ENCODE measurements at regions not wholly inside any gene's neighbourhood (a gene's known extent, or its start where the extent isn't known, plus 50 kb on each side); places are given as distances from the start of the nearest gene placed in this dataset.

DNA sequence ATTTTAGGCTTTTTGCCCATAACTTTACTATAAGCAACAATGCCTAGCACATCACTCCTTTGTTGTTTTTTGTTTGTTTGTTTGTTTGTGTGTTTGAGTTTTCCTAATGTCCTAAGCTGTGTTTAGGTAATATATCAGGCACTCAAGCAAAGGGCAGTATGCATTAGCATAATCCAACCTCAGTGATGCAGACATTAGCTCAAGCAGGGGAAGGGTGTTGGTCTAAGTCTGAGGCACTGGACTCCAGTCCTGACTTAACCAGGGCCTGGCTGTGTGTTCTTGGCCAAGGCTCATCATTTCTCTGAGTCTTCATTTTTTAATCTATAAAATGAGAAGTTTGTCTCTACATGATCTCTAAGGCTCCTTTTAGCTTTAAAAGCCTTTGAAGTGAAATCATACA is 65.9 kb upstream of the RFC3 start:
- Histone ChIP-seq H3K36me3 (ENCODE audit: control insufficient read depth, insufficient read depth, low read length) (no peaks in the 10 kb centered on the region), H3K4me3 (ENCODE audit: insufficient read depth, low read depth, low read length) (no peak overlapping the region), H3K4me1 (ENCODE audit: control insufficient read depth, insufficient read depth, low read length) (no peaks in the 10 kb centered on the region), H3K27ac (ENCODE audit: insufficient read depth, low read depth, low read length, poor library complexity, severe bottlenecking) (no peak overlapping the region), H3K27me3 (ENCODE audit: control insufficient read depth, insufficient read depth, low read length, poor library complexity, severe bottlenecking) (no peaks in the 10 kb centered on the region), H3K9me3 (ENCODE audit: control insufficient read depth, low read length) (no peaks in the 10 kb centered on the region)

DNA sequence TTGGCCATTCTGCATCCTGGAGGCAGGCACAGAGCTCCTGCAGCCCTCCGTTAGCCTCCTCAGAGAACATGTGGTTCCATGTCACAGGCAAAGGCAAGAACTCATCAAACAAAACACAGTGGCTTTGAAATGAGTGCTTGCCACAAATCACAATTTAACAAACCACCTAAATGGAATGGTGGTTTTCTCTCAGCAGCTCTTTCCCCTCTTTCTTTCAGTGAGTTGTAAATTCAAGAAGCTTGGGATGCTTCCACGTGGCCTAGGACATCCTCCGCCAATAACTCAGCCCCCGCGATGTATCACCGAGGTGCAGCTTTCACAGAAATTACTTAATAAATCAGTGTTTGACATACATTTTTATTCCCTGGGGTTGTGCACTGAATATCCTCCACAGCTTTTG is 65.4 kb upstream of the RFC3 start:
- H3K4me1 ChIP-seq (ENCODE audit: control insufficient read depth, insufficient read depth, low read length), result no peaks in the 10 kb centered on the region
- H3K4me3 ChIP-seq (ENCODE audit: insufficient read depth, low read depth, low read length), result no peak overlapping the region
- no peaks in the 10 kb centered on the region for H3K27me3 ChIP-seq (ENCODE audit: control insufficient read depth, insufficient read depth, low read length, poor library complexity, severe bottlenecking)
- H3K27ac ChIP-seq (ENCODE audit: insufficient read depth, low read depth, low read length, poor library complexity, severe bottlenecking), result no peak overlapping the region
- H3K36me3 ChIP-seq (ENCODE audit: control insufficient read depth, insufficient read depth, low read length), result no peaks in the 10 kb centered on the region
- WGBS, 2 experiments, result 92 to 95% methylated on average over 6 of the region's 6 CpGs
- no peaks in the 10 kb centered on the region for H3K9me3 ChIP-seq (ENCODE audit: control insufficient read depth, low read length)

DNA sequence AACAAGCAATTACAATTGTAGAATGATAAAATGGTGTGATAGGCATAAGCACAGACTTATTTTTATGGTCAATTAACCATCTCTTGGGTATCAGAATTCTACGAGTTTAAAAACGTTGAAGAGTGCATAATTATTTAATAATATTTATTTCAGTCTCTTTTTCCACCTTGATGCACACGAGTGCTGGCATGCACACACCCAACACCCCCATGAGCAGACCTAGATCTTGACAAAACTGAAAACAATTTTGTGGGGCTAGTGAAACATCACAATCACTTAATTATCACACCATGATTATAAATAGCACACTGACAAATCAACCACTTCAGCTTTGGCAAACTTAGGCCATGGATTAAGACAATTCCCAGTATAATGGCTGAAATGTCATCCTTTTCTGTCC is 61.0 kb upstream of the RFC3 start:
- WGBS, 2 experiments, result 96 to 100% methylated on average over 3 of the region's 3 CpGs
- Histone ChIP-seq H3K4me1 (ENCODE audit: control insufficient read depth, insufficient read depth, low read length) (peaks cover 6% of the 10 kb centered on the region), H3K4me3 (ENCODE audit: insufficient read depth, low read depth, low read length) (no peak overlapping the region), H3K27me3 (ENCODE audit: control insufficient read depth, insufficient read depth, low read length, poor library complexity, severe bottlenecking) (no peaks in the 10 kb centered on the region), H3K9me3 (ENCODE audit: control insufficient read depth, low read length) (no peaks in the 10 kb centered on the region), H3K27ac (ENCODE audit: insufficient read depth, low read depth, low read length, poor library complexity, severe bottlenecking) (no peak overlapping the region), H3K36me3 (ENCODE audit: control insufficient read depth, insufficient read depth, low read length) (no peaks in the 10 kb centered on the region)

DNA sequence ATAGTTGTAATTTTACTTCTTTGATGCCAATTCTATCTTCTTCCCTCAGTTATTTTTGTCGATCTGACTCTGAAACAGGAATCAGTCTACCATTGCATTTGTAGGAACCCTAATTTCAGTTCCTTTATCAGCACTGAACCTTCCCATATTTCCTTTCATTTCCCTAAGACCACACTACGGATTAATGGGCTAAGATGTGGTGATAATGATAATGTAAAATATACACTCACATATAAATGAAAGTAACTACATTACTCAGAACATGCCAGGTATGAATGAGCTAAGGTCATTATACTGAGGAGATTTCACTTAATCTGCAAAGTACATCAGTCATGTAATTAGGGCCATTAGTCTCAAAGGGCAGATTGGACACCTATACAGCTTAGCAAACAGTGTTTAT is 60.2 kb upstream of the RFC3 start:
- H3K4me1 ChIP-seq (ENCODE audit: control insufficient read depth, insufficient read depth, low read length), result peaks cover 10% of the 10 kb centered on the region
- H3K9me3 ChIP-seq (ENCODE audit: control insufficient read depth, low read length), result no peaks in the 10 kb centered on the region
- 80 to 84% methylated on average over 1 of the region's 2 CpGs for WGBS, 2 experiments
- no peaks in the 10 kb centered on the region for H3K36me3 ChIP-seq (ENCODE audit: control insufficient read depth, insufficient read depth, low read length)
- no peak overlapping the region for H3K4me3 ChIP-seq (ENCODE audit: insufficient read depth, low read depth, low read length)
- no peak overlapping the region for H3K27ac ChIP-seq (ENCODE audit: insufficient read depth, low read depth, low read length, poor library complexity, severe bottlenecking)
- H3K27me3 ChIP-seq (ENCODE audit: control insufficient read depth, insufficient read depth, low read length, poor library complexity, severe bottlenecking), result no peaks in the 10 kb centered on the region

DNA sequence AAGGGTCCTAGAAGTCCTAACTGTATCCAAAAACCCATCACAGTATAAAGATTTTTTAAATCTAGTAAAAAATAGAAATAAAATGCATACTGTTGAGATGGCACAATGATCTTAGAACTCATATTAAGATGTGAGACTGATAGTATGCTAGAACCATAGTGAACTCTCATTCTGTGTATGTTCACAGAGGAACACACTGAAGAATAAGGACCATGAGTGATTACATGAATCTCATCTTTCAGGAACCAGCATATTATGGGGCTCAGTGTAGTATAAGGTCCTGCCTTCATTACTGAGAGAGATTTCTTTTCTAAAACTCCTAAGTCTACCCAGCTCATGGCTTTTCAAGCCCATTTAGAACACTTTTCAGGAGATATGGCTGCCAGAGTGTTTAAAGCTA is 59.8 kb upstream of the RFC3 start:
- no peaks in the 10 kb centered on the region for H3K9me3 ChIP-seq (ENCODE audit: control insufficient read depth, low read length)
- H3K27me3 ChIP-seq (ENCODE audit: control insufficient read depth, insufficient read depth, low read length, poor library complexity, severe bottlenecking), result no peaks in the 10 kb centered on the region
- peaks cover 10% of the 10 kb centered on the region for H3K4me1 ChIP-seq (ENCODE audit: control insufficient read depth, insufficient read depth, low read length)
- H3K36me3 ChIP-seq (ENCODE audit: control insufficient read depth, insufficient read depth, low read length), result no peaks in the 10 kb centered on the region
- H3K4me3 ChIP-seq (ENCODE audit: insufficient read depth, low read depth, low read length), result no peak overlapping the region
- no peak overlapping the region for H3K27ac ChIP-seq (ENCODE audit: insufficient read depth, low read depth, low read length, poor library complexity, severe bottlenecking)

DNA sequence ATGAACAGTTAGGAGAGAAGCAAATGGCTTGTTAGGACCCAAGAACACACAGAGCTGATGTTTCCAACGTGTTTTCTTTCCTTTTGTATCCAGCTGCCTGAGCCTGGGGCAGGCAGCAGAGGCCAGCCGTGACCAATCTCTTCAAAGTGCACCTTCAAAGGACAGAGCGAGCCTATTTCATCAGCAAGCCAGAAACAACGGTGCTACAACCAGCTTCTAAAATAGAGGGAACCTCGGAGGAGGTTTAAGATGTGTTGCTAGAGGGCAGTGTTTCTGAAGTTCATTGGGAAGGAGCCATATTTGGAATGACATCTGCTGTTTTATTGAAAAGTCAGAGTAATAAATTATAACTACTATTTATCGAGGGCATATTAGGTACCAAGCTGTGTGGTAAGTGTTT is 56.2 kb upstream of the RFC3 start:
- H3K4me1 ChIP-seq (ENCODE audit: control insufficient read depth, insufficient read depth, low read length), result peaks cover 10% of the 10 kb centered on the region
- WGBS, 2 experiments, result 42% methylated on average over 5 of the region's 6 CpGs
- H3K9me3 ChIP-seq (ENCODE audit: control insufficient read depth, low read length), result no peaks in the 10 kb centered on the region
- H3K27me3 ChIP-seq (ENCODE audit: control insufficient read depth, insufficient read depth, low read length, poor library complexity, severe bottlenecking), result no peaks in the 10 kb centered on the region
- H3K4me3 ChIP-seq (ENCODE audit: insufficient read depth, low read depth, low read length), result no peak overlapping the region
- no peaks in the 10 kb centered on the region for H3K36me3 ChIP-seq (ENCODE audit: control insufficient read depth, insufficient read depth, low read length)
- peak overlapping the region; percentile 91 for H3K27ac ChIP-seq (ENCODE audit: insufficient read depth, low read depth, low read length, poor library complexity, severe bottlenecking)

DNA sequence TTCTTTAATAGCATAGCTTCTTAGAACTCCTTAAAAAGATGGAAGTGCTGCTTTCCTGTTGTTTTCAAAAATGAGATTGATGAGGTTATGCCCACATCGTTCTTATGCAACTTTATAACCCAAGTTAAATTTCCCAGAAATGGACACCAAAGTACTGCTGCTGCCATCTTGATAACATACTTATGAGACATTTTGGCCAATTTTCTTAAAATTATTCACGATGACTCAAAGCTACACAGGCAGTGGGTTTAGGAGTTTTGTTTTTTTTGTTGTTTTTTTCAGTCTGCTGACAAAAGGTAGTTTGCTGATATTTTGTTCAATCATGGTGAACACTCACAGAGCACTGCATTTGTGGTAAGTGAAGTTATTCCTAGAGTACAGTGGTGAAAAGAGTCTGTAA is 54.9 kb upstream of the RFC3 start:
- H3K36me3 ChIP-seq (ENCODE audit: control insufficient read depth, insufficient read depth, low read length), result no peaks in the 10 kb centered on the region
- H3K27me3 ChIP-seq (ENCODE audit: control insufficient read depth, insufficient read depth, low read length, poor library complexity, severe bottlenecking), result no peaks in the 10 kb centered on the region
- no peak overlapping the region for H3K27ac ChIP-seq (ENCODE audit: insufficient read depth, low read depth, low read length, poor library complexity, severe bottlenecking)
- 100% methylated on average over 2 of the region's 2 CpGs for WGBS, 2 experiments
- H3K9me3 ChIP-seq (ENCODE audit: control insufficient read depth, low read length), result no peaks in the 10 kb centered on the region
- no peak overlapping the region for H3K4me3 ChIP-seq (ENCODE audit: insufficient read depth, low read depth, low read length)
- peaks cover 10% of the 10 kb centered on the region for H3K4me1 ChIP-seq (ENCODE audit: control insufficient read depth, insufficient read depth, low read length)

DNA sequence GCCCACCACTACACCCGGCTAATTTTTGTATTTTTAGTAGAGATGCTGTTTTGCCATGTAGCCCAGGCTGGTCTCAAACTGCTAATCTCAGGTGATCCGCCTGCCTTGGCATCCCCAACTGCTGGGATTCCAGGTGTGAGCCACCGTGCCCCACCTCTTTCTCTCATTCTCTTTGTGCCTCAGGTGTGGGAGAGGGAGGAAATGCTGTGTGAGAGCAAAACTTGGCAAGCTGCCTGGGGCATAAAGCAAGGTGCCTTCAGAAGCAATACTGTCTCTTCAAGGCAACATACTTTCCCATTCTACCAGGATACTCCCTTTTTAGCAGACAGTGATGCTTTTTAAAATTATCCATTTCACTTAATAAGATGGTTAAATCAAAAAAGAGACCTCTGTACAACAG is 53.2 kb upstream of the RFC3 start:
- Histone ChIP-seq H3K27ac (ENCODE audit: insufficient read depth, low read depth, low read length, poor library complexity, severe bottlenecking) (no peak overlapping the region), H3K27me3 (ENCODE audit: control insufficient read depth, insufficient read depth, low read length, poor library complexity, severe bottlenecking) (no peaks in the 10 kb centered on the region), H3K9me3 (ENCODE audit: control insufficient read depth, low read length) (no peaks in the 10 kb centered on the region), H3K4me1 (ENCODE audit: control insufficient read depth, insufficient read depth, low read length) (peaks cover 10% of the 10 kb centered on the region), H3K4me3 (ENCODE audit: insufficient read depth, low read depth, low read length) (no peak overlapping the region), H3K36me3 (ENCODE audit: control insufficient read depth, insufficient read depth, low read length) (no peaks in the 10 kb centered on the region)
- 91 to 94% methylated on average over 3 of the region's 3 CpGs for WGBS, 2 experiments

DNA sequence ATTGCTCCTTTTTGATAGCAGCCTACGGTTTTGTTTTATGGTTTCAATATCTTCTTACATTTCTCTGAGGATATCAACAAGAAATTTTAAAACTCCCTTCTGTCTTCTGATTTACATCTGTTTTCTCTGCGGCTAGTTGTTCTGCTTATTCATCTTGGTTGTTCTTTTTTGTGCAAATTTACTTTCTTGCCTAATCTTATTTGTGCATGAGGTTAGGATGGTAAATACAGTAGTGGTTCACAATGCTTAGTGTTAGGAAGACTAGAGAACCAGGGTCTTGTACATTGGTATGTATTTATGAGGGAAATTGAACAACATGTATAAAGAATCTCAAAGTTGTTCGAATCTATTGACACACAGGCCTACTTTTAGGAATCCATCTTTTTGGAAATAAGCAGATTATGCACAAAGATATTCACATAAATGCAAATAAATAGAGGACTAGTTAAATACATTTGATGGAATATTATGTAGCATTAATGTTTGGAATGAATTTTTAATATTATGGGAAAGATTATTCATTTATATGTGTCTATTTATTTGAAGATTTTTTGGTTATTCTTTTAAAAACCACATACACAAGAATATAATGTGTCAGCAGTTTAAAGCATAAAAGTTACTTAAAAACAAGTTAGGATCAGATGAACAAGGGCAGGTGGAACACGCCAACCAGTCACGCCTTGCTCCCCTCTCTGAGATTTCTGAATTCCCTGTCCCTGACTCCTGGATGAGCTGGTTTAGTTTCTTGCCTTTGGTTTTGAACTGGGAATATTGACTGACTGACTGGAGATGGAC is 51.4 kb upstream of the RFC3 start:
- H3K27me3 ChIP-seq (ENCODE audit: control insufficient read depth, insufficient read depth, low read length, poor library complexity, severe bottlenecking), result no peaks in the 10 kb centered on the region
- H3K27ac ChIP-seq (ENCODE audit: insufficient read depth, low read depth, low read length, poor library complexity, severe bottlenecking), result no peak overlapping the region
- no peak overlapping the region for H3K4me3 ChIP-seq (ENCODE audit: insufficient read depth, low read depth, low read length)
- no peaks in the 10 kb centered on the region for H3K36me3 ChIP-seq (ENCODE audit: control insufficient read depth, insufficient read depth, low read length)
- peaks cover 8% of the 10 kb centered on the region for H3K4me1 ChIP-seq (ENCODE audit: control insufficient read depth, insufficient read depth, low read length)
- H3K9me3 ChIP-seq (ENCODE audit: control insufficient read depth, low read length), result no peaks in the 10 kb centered on the region
- 93 to 96% methylated on average over 3 to 5 of the region's 5 CpGs for WGBS, 2 experiments

DNA sequence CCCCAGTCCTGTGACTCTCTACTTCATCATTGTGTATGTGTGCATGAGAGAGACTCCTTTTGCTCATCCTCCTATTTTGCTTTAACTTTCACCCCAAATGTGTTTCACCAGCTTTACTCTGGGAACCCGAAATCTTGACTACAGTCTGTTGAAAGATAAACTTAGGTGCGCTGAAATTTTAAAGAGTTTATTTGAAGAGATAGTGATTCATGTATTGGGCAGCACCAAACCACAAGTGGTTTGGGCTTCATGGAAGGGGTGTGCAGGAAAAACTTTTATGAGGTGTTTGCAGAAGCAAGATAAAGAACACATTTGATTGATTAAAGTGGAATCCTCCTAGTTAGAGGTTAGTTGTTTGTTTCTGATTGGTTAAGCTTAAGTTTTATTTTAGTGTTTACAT is 50.8 kb upstream of the RFC3 start:
- no peaks in the 10 kb centered on the region for H3K9me3 ChIP-seq (ENCODE audit: control insufficient read depth, low read length)
- no peaks in the 10 kb centered on the region for H3K27me3 ChIP-seq (ENCODE audit: control insufficient read depth, insufficient read depth, low read length, poor library complexity, severe bottlenecking)
- WGBS, 2 experiments, result 91 to 96% methylated on average over 2 of the region's 2 CpGs
- H3K4me1 ChIP-seq (ENCODE audit: control insufficient read depth, insufficient read depth, low read length), result peaks cover 2% of the 10 kb centered on the region
- no peaks in the 10 kb centered on the region for H3K36me3 ChIP-seq (ENCODE audit: control insufficient read depth, insufficient read depth, low read length)
- H3K4me3 ChIP-seq (ENCODE audit: insufficient read depth, low read depth, low read length), result no peak overlapping the region
- no peak overlapping the region for H3K27ac ChIP-seq (ENCODE audit: insufficient read depth, low read depth, low read length, poor library complexity, severe bottlenecking)
